ENCODE measurements at regions not wholly inside any gene's neighbourhood (a gene's known extent, or its start where the extent isn't known, plus 50 kb on each side); places are given as distances from the start of the nearest gene placed in this dataset.
"Not testable (repeated sequence)": the region's sequence is repeated elsewhere in the genome, so short reads cannot be mapped to it uniquely, and the experiment has no call there.

GRCh38 chr2:142502402-142502801 lies 371.6 kb upstream of the LRP1B start:
- no peak for FAIRE-seq
- 67% methylated on average over 1 of the region's 1 CpG for WGBS (ENCODE audit: missing lambda C conversion rate)
- POLR2A ChIA-PET: no interaction called here

GRCh38 chr2:142495141-142495540 lies 364.3 kb upstream of the LRP1B start:
- Histone ChIP-seq H3K9me3 (no peaks in the 10 kb centered on the region), H3K4me2 (no peak overlapping the region), H3K27ac (no peak overlapping the region), H3K4me3 (no peak overlapping the region), H3K4me1 (no peaks in the 10 kb centered on the region)
- ChIA-PET CTCF (no interaction called here), POLR2A (no interaction called here)
- no peak for FAIRE-seq
- DNase-seq (ENCODE audit: low read depth in 1 of 2, low spot score in 1 of 2): no peak
- ATAC-seq: no peak
- WGBS (ENCODE audit: missing lambda C conversion rate): 71% methylated on average over 2 of the region's 2 CpGs
- TF ChIP-seq FOSB (CRISPR knock-in tag; IDR thresholded peaks at IDR 0.05) (no peak), USF2 (IDR thresholded peaks at IDR 0.05) (no peak), FOXS1 (CRISPR knock-in tag; IDR thresholded peaks at IDR 0.05) (no peak), CBX8 (IDR thresholded peaks at IDR 0.05) (no peak), PHF8 (IDR thresholded peaks at IDR 0.05; ENCODE audit: borderline replicate concordance, low read depth) (no peak), GATA3 (IDR thresholded peaks at IDR 0.05; ENCODE audit: borderline replicate concordance) (no peak), NR3C1 (IDR thresholded peaks at IDR 0.05) (no peak), NPAS2 (CRISPR knock-in tag; IDR thresholded peaks at IDR 0.05; ENCODE audit: borderline replicate concordance) (no peak), HDAC2 (IDR thresholded peaks at IDR 0.05) (no peak), HOXA7 (CRISPR knock-in tag; IDR thresholded peaks at IDR 0.05) (no peak), ZSCAN20 (CRISPR knock-in tag; IDR thresholded peaks at IDR 0.05) (no peak), ESRRA (IDR thresholded peaks at IDR 0.05; ENCODE audit: borderline replicate concordance, low read length) (no peak), RNF2 (IDR thresholded peaks at IDR 0.05; ENCODE audit: borderline replicate concordance, low read depth) (no peak), TFCP2L1 (CRISPR knock-in tag; IDR thresholded peaks at IDR 0.05) (no peak), KDM5A (IDR thresholded peaks at IDR 0.05) (no peak), CHD2 (IDR thresholded peaks at IDR 0.05; ENCODE audit: low read length, partially characterized antibody) (no peak), RFX5 (IDR thresholded peaks at IDR 0.05) (no peak), ZNF302 (CRISPR knock-in tag; IDR thresholded peaks at IDR 0.05) (no peak)

More at GRCh38 chr2:142502402-142502801, 371.6 kb upstream of the LRP1B start:
- H3K27ac ChIP-seq: no peak overlapping the region
- DNase-seq (ENCODE audit: low read depth in 1 of 2, low spot score in 1 of 2) (no peak), ATAC-seq (no peak)
- CTCF ChIA-PET: no interaction called here
- no peaks in the 10 kb centered on the region for H3K4me1 ChIP-seq
- H3K4me2 ChIP-seq: no peak overlapping the region
- no peaks in the 10 kb centered on the region for H3K9me3 ChIP-seq
- TF ChIP-seq CEBPB (IDR thresholded peaks at IDR 0.05) (no peak), PHF8 (IDR thresholded peaks at IDR 0.05; ENCODE audit: borderline replicate concordance, low read depth) (no peak), KDM5A (IDR thresholded peaks at IDR 0.05) (no peak), PBX3 (IDR thresholded peaks at IDR 0.05) (no peak), ZC3H11A (IDR thresholded peaks at IDR 0.05) (no peak), GATA3 (IDR thresholded peaks at IDR 0.05; ENCODE audit: borderline replicate concordance) (no peak), MAFK (IDR thresholded peaks at IDR 0.05; ENCODE audit: partially characterized antibody) (no peak), RAD21 (conservative IDR thresholded peaks at IDR 0.05 in 1 of 2, IDR thresholded peaks at IDR 0.05 in 1 of 2) (no peak), POLR2A (IDR thresholded peaks at IDR 0.05; ENCODE audit: low read length) (no peak), HOXA7 (CRISPR knock-in tag; IDR thresholded peaks at IDR 0.05) (no peak), HDAC2 (IDR thresholded peaks at IDR 0.05) (no peak), NPAS2 (CRISPR knock-in tag; IDR thresholded peaks at IDR 0.05; ENCODE audit: borderline replicate concordance) (no peak), MAZ (IDR thresholded peaks at IDR 0.05; ENCODE audit: borderline replicate concordance, low read depth, low read length) (no peak), EHF (CRISPR knock-in tag; IDR thresholded peaks at IDR 0.05) (no peak), JUNB (IDR thresholded peaks at IDR 0.05) (no peak)
- no peak overlapping the region for H3K4me3 ChIP-seq

GRCh38 chr2:142489631-142490030 lies 358.8 kb upstream of the LRP1B start:
- H3K4me3 ChIP-seq; H3K9me3 ChIP-seq; DNase-seq (ENCODE audit: low read depth in 1 of 2, low spot score in 1 of 2); H3K4me2 ChIP-seq; ATAC-seq; FAIRE-seq; POLR2A ChIA-PET; CTCF ChIA-PET; H3K4me1 ChIP-seq; H3K27ac ChIP-seq: not testable (repeated sequence)
- WGBS (ENCODE audit: missing lambda C conversion rate): 46% methylated on average over 3 of the region's 3 CpGs

Data from A549 (cell line).